ENCODE measurements at regions not wholly inside any gene's neighbourhood (a gene's known extent, or its start where the extent isn't known, plus 50 kb on each side); places are given as distances from the start of the nearest gene placed in this dataset.

DNA sequence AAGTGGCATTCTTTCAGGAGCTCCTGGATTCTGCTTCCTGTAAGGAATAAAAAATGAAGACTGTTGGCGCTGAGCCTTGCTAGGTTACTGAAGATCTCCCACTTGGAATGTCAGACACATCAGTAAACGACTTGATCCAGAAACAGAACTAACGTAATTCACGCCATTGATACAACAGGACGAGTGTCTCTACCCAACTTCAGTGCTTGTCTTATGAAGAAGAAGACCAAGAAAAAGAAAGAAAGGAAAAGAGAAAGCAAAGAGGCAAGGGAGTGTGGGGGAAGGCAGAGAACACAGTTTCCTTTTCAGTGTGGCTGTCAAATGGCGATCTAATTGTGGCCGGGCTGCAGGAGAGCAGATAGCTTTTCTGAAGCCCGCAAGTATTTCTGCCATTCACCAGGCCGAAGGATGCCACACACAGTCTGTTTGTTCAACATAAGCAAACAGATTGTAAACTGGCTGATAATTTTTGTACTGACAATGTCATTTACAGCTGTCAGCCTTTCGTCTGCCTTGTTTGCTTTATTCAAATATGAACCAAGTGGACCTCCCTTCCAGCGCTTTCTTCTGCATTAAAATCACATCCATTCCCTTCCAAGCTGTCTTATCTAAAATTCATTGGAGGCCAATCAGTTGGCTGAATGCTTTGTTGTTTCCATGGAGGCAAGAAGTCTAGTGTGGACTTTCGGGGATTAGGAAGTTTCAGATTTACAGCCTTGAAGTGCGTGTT is 180.6 kb downstream of the FOXA2 start:
- Histone ChIP-seq H3K9ac (ENCODE audit: control insufficient read depth, extremely low read depth, insufficient read depth, low read length) (peak overlapping the region; percentile 29), H3K79me2 (ENCODE audit: control insufficient read depth, insufficient read depth, low read length) (no peaks in the 10 kb centered on the region), H3K27ac (ENCODE audit: control insufficient read depth, insufficient read depth, low read length) (no peak overlapping the region), H3K9me1 (ENCODE audit: control insufficient read depth, extremely low read depth, insufficient read depth, low read length) (no peaks in the 10 kb centered on the region), H3K27me3 (ENCODE audit: control insufficient read depth, extremely low read depth, insufficient read depth, low read length) (no peaks in the 10 kb centered on the region), H3K4me3 (ENCODE audit: control insufficient read depth in 2 of 3, extremely low read depth in 1 of 3, insufficient read depth in 2 of 3, low read depth in 1 of 3, low read length in 3 of 3) (peak overlapping the region in 2 of 3 experiments; percentile 51 to 56), H4K20me1 (ENCODE audit: control insufficient read depth, extremely low read depth, insufficient read depth, low read length) (no peaks in the 10 kb centered on the region), H3K36me3 (ENCODE audit: control insufficient read depth in 2 of 2, extremely low read depth in 1 of 2, insufficient read depth in 2 of 2, low read length in 2 of 2) (no peaks in the 10 kb centered on the region), H3K9me3 (ENCODE audit: control insufficient read depth, low read depth, low read length) (no peaks in the 10 kb centered on the region), H3K4me2 (ENCODE audit: control insufficient read depth, extremely low read depth, insufficient read depth, low read depth, low read length) (peak overlapping the region; percentile 91), H2AFZ (ENCODE audit: control insufficient read depth, low read length) (peak overlapping the region; percentile 94), H3K4me1 (ENCODE audit: control insufficient read depth, extremely low read depth, insufficient read depth, low read length) (peaks cover 28% of the 10 kb centered on the region)
- dilution Hi-C loops (cut with MboI; ENCODE audit: extremely low pct_ligation_motif_present, low sequenced_read_pairs) = no loop called here
- no peak for TF ChIP-seq EZH2 (IDR thresholded peaks at IDR 0.05; ENCODE audit: low read length)
- FAIRE-seq = peak; percentile 20
- no peak for DNase-seq (ENCODE audit: low read depth, low spot score)

DNA sequence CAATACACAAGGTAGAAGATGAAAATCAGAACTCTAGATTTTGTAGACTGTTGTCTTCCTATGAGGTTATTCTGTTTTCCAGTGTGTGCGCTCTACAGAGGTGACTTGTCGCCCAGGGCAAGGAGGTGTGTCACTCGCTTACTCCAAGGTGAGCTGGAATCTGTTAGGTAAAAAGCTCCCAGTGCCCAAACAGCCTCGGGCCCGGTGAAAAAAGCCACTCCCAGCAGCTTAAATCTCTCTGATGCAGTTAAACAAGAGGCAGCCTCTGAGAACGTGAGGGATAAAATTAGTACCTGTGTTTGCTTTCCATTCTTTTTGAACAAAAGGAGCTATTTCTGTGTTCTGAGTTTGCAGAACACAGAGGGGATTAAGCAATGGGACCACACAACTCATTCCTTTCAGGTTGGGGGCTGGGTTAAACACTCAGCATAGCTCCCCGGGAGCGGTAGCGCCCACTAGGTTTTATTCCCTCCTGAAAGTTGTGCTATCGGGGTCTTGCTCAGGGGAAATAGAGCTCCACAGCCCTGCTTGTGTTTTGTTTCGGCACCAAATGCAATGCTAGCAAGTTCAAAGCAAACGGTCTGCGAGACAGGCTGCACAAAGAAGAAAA is 181.2 kb downstream of the FOXA2 start:
- dilution Hi-C loops (cut with MboI; ENCODE audit: extremely low pct_ligation_motif_present, low sequenced_read_pairs) = no loop called here
- Histone ChIP-seq H3K4me1 (ENCODE audit: control insufficient read depth, extremely low read depth, insufficient read depth, low read length) (peaks cover 26% of the 10 kb centered on the region), H3K27me3 (ENCODE audit: control insufficient read depth, extremely low read depth, insufficient read depth, low read length) (no peaks in the 10 kb centered on the region), H3K4me3 (ENCODE audit: control insufficient read depth in 2 of 3, extremely low read depth in 1 of 3, insufficient read depth in 2 of 3, low read depth in 1 of 3, low read length in 3 of 3) (peak overlapping the region in 2 of 3 experiments; percentile 51 to 56), H3K9ac (ENCODE audit: control insufficient read depth, extremely low read depth, insufficient read depth, low read length) (no peak overlapping the region), H3K36me3 (ENCODE audit: control insufficient read depth in 2 of 2, extremely low read depth in 1 of 2, insufficient read depth in 2 of 2, low read length in 2 of 2) (no peaks in the 10 kb centered on the region), H3K9me3 (ENCODE audit: control insufficient read depth, low read depth, low read length) (no peaks in the 10 kb centered on the region), H3K9me1 (ENCODE audit: control insufficient read depth, extremely low read depth, insufficient read depth, low read length) (no peaks in the 10 kb centered on the region), H4K20me1 (ENCODE audit: control insufficient read depth, extremely low read depth, insufficient read depth, low read length) (no peaks in the 10 kb centered on the region), H3K4me2 (ENCODE audit: control insufficient read depth, extremely low read depth, insufficient read depth, low read depth, low read length) (peak overlapping the region; percentile 91), H3K79me2 (ENCODE audit: control insufficient read depth, insufficient read depth, low read length) (no peaks in the 10 kb centered on the region), H3K27ac (ENCODE audit: control insufficient read depth, insufficient read depth, low read length) (no peak overlapping the region), H2AFZ (ENCODE audit: control insufficient read depth, low read length) (peak overlapping the region; percentile 94)
- FAIRE-seq = peak; percentile 39
- DNase-seq (ENCODE audit: low read depth, low spot score) = no peak
- no peak for TF ChIP-seq EZH2 (IDR thresholded peaks at IDR 0.05; ENCODE audit: low read length)
- TF ChIP-seq, protein P1, sequence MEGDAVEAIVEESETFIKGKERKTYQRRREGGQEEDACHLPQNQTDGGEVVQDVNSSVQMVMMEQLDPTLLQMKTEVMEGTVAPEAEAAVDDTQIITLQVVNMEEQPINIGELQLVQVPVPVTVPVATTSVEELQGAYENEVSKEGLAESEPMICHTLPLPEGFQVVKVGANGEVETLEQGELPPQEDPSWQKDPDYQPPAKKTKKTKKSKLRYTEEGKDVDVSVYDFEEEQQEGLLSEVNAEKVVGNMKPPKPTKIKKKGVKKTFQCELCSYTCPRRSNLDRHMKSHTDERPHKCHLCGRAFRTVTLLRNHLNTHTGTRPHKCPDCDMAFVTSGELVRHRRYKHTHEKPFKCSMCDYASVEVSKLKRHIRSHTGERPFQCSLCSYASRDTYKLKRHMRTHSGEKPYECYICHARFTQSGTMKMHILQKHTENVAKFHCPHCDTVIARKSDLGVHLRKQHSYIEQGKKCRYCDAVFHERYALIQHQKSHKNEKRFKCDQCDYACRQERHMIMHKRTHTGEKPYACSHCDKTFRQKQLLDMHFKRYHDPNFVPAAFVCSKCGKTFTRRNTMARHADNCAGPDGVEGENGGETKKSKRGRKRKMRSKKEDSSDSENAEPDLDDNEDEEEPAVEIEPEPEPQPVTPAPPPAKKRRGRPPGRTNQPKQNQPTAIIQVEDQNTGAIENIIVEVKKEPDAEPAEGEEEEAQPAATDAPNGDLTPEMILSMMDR (optimal IDR thresholded peaks at IDR 0.05 in 1 of 3, IDR thresholded peaks at IDR 0.05 in 1 of 3, conservative IDR thresholded peaks at IDR 0.05 in 1 of 3; ENCODE audit: extremely low read depth in 1 of 3, insufficient read depth in 2 of 3, low read length in 3 of 3) = peak in 1 of 3 experiments; percentile 9
